H9 (cell line): ENCODE measurements at regions not wholly inside any gene's neighbourhood (a gene's known extent, or its start where the extent isn't known, plus 50 kb on each side); places are given as distances from the start of the nearest gene placed in this dataset.
A peak's percentile ranks its signal among the peaks of the same experiment; 100 is the strongest.

Experiments
- DNase-seq: peaks from one replicate; pipeline ENCODE4 v3.0.0-alpha.2; 2017
- H2AFZ ChIP-seq: one replicate; pipeline ENCODE4 v1.6.1; 2013; ENCODE audit warnings: mild to moderate bottlenecking, low read length, control low read depth, moderate library complexity
- H2AK5ac ChIP-seq: 2 replicates; pipeline ENCODE4 v1.6.1; 2013; ENCODE audit warnings: low read length, control low read depth, mixed read lengths; ENCODE audit not compliant: insufficient read length
- H2BK120ac ChIP-seq: one replicate; pipeline ENCODE4 v1.6.1; 2013; ENCODE audit warnings: low read depth, mild to moderate bottlenecking, low read length, control low read depth, inconsistent platforms; ENCODE audit not compliant: poor library complexity, severe bottlenecking
- H2BK12ac ChIP-seq: 2 replicates; pipeline ENCODE4 v1.6.1; 2013; ENCODE audit warnings: low read length, control low read depth, mixed read lengths, low read depth; ENCODE audit not compliant: insufficient read length
- H2BK15ac ChIP-seq: 2 replicates; pipeline ENCODE4 v1.6.1; 2013; ENCODE audit warnings: low read depth, low read length, control low read depth
- H2BK20ac ChIP-seq: one replicate; pipeline ENCODE4 v1.6.1; 2013; ENCODE audit warnings: low read depth, mild to moderate bottlenecking, low read length, control low read depth, inconsistent platforms; ENCODE audit not compliant: poor library complexity, severe bottlenecking
- H2BK5ac ChIP-seq: 2 replicates; pipeline ENCODE4 v1.6.1; 2013; ENCODE audit warnings: low read length, control low read depth, mixed read lengths; ENCODE audit not compliant: insufficient read length
- H3K14ac ChIP-seq: 2 replicates; pipeline ENCODE4 v1.6.1; 2013; ENCODE audit warnings: low read length, control low read depth; ENCODE audit not compliant: insufficient read depth
- H3K18ac ChIP-seq: 2 replicates; pipeline ENCODE4 v1.6.1; 2013; ENCODE audit warnings: low read depth, mild to moderate bottlenecking, mixed read lengths, low read length, control low read depth; ENCODE audit not compliant: insufficient read length
- H3K23ac ChIP-seq: 2 replicates; pipeline ENCODE4 v1.6.1; 2013; ENCODE audit warnings: low read length, control low read depth, mixed read lengths, low read depth; ENCODE audit not compliant: insufficient read length
- H3K23me2 ChIP-seq: 2 replicates; pipeline ENCODE4 v1.6.1; 2013; ENCODE audit warnings: low read depth, mild to moderate bottlenecking, mixed read lengths, low read length, control low read depth; ENCODE audit not compliant: insufficient read length, poor library complexity, severe bottlenecking
- H3K27ac ChIP-seq: 2 replicates; pipeline ENCODE4 v1.5.1; 2013; ENCODE audit warnings: low read length, control low read depth, mixed read lengths, low read depth; ENCODE audit not compliant: insufficient read length
- H3K27me3 ChIP-seq: 2 replicates; pipeline ENCODE4 v1.6.1; 2013; ENCODE audit warnings: low read length, control low read depth, inconsistent platforms; ENCODE audit not compliant: insufficient read depth
- H3K4ac ChIP-seq: 2 replicates; pipeline ENCODE4 v1.6.1; 2013; ENCODE audit warnings: low read depth, mild to moderate bottlenecking, control low read depth, inconsistent platforms, low read length, moderate library complexity
- H3K4me1 ChIP-seq: 2 replicates; pipeline ENCODE4 v1.6.1; 2013; ENCODE audit warnings: low read length, control low read depth, inconsistent platforms; ENCODE audit not compliant: insufficient read depth
- H3K4me2 ChIP-seq: 2 replicates; pipeline ENCODE4 v1.6.1; 2013; ENCODE audit warnings: low read length, control low read depth, mixed read lengths; ENCODE audit not compliant: insufficient read length, insufficient read depth
- H3K56ac ChIP-seq: 2 replicates; pipeline ENCODE4 v1.6.1; 2013; ENCODE audit warnings: low read depth, mild to moderate bottlenecking, mixed read lengths, low read length, control low read depth; ENCODE audit not compliant: insufficient read length
- H3K79me1 ChIP-seq: 2 replicates; pipeline ENCODE4 v1.6.1; 2013; ENCODE audit warnings: low read depth, mild to moderate bottlenecking, moderate library complexity, low read length, control low read depth, inconsistent platforms; ENCODE audit not compliant: insufficient read depth, poor library complexity, severe bottlenecking
- H3K79me2 ChIP-seq: 2 replicates; pipeline ENCODE4 v1.6.1; 2013; ENCODE audit warnings: low read length, control low read depth, inconsistent platforms; ENCODE audit not compliant: insufficient read depth
- H3K9ac ChIP-seq: 2 replicates; pipeline ENCODE4 v1.6.1; 2013; ENCODE audit warnings: low read length, control low read depth, mixed read lengths; ENCODE audit not compliant: insufficient read length; ENCODE audit errors: extremely low read depth
- H3K9me3 ChIP-seq: one replicate; pipeline ENCODE4 v1.6.1; 2013; ENCODE audit warnings: low read depth, low read length, inconsistent platforms; ENCODE audit not compliant: control insufficient read depth
- H3T11ph ChIP-seq: one replicate; pipeline ENCODE4 v1.6.1; 2013; ENCODE audit warnings: mild to moderate bottlenecking, low read length, control low read depth, inconsistent platforms
- H4K20me1 ChIP-seq: one replicate; pipeline ENCODE4 v1.6.1; 2013; ENCODE audit not compliant: control insufficient read depth, insufficient read length, insufficient read depth
- H4K5ac ChIP-seq: 2 replicates; pipeline ENCODE4 v1.6.1; 2013; ENCODE audit warnings: low read depth, mild to moderate bottlenecking, mixed read lengths, low read length, control low read depth; ENCODE audit not compliant: insufficient read length
- H4K8ac ChIP-seq: replicated peaks from 2 replicates; pipeline ENCODE4 v1.6.1; 2013; ENCODE audit warnings: low read length, control low read depth, mixed read lengths, low read depth; ENCODE audit not compliant: insufficient read length
- H4K91ac ChIP-seq: 2 replicates; pipeline ENCODE4 v1.6.1; 2013; ENCODE audit warnings: low read depth, mild to moderate bottlenecking, moderate library complexity, mixed read lengths, low read length, control low read depth; ENCODE audit not compliant: insufficient read length
- H3K27ac Mint-ChIP-seq, 3 experiments: 2 replicates in 2 of 3; 3 replicates in 1 of 3; pipeline ENCODE4 v1.8.0; 2020 to 2021; ENCODE audit warnings: mixed read lengths in 3 of 3, mild to moderate bottlenecking in 1 of 3, moderate library complexity in 1 of 3
- H3K27me3 Mint-ChIP-seq: 2 replicates; pipeline ENCODE4 v1.8.0; 2021; ENCODE audit warnings: low read depth, mild to moderate bottlenecking, moderate library complexity, mixed read lengths
- H3K36me3 Mint-ChIP-seq, 3 experiments: 2 replicates in 2 of 3; 3 replicates in 1 of 3; pipeline ENCODE4 v1.8.0; 2020 to 2021; ENCODE audit warnings: low read depth in 3 of 3, mixed read lengths in 3 of 3; ENCODE audit not compliant: insufficient read depth in 1 of 3
- H3K4me1 Mint-ChIP-seq, 2 experiments: 2 replicates each; pipeline ENCODE4 v1.8.0; 2020; ENCODE audit warnings: mixed read lengths in 2 of 2
- H3K4me3 Mint-ChIP-seq, 2 experiments: 2 replicates in 1 of 2; 3 replicates in 1 of 2; pipeline ENCODE4 v1.8.0; 2020 to 2021; ENCODE audit warnings: mild to moderate bottlenecking in 2 of 2, mixed read lengths in 2 of 2, moderate library complexity in 1 of 2
- H3K9me3 Mint-ChIP-seq, 2 experiments: 2 replicates in 1 of 2; 3 replicates in 1 of 2; pipeline ENCODE4 v1.8.0; 2020; ENCODE audit warnings: mild to moderate bottlenecking in 2 of 2, mixed read lengths in 2 of 2, moderate library complexity in 1 of 2
- WGBS: extraction: QIAGEN DNeasy Blood & Tissue Kit; methylation state at CpG from one replicate; pipeline ENCODE4 v1.1.7; 2013; ENCODE audit warnings: missing lambda C conversion rate, low lambda C conversion rate, mixed read lengths; ENCODE audit not compliant: insufficient read length; ENCODE audit errors: extremely low coverage; 5-methylcytosine and 5-hydroxymethylcytosine counted together
- TF ChIP-seq, protein P1 (sequence below): fragments of 200-600 bp; sonication (generic); conservative IDR thresholded peaks from 3 replicates; pipeline ENCODE4 v1.8.0; 2021; ENCODE audit warnings: antibody characterized with exemption, mild to moderate bottlenecking

- H3K79me2 ChIP-seq = no peaks in the 10 kb centered on the region
- H3K18ac ChIP-seq = no peak overlapping the region
- TF ChIP-seq, protein P1, sequence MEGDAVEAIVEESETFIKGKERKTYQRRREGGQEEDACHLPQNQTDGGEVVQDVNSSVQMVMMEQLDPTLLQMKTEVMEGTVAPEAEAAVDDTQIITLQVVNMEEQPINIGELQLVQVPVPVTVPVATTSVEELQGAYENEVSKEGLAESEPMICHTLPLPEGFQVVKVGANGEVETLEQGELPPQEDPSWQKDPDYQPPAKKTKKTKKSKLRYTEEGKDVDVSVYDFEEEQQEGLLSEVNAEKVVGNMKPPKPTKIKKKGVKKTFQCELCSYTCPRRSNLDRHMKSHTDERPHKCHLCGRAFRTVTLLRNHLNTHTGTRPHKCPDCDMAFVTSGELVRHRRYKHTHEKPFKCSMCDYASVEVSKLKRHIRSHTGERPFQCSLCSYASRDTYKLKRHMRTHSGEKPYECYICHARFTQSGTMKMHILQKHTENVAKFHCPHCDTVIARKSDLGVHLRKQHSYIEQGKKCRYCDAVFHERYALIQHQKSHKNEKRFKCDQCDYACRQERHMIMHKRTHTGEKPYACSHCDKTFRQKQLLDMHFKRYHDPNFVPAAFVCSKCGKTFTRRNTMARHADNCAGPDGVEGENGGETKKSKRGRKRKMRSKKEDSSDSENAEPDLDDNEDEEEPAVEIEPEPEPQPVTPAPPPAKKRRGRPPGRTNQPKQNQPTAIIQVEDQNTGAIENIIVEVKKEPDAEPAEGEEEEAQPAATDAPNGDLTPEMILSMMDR = no peak
- no peak overlapping the region for H4K8ac ChIP-seq
- H3K9me3 ChIP-seq = no peaks in the 10 kb centered on the region
- H4K20me1 ChIP-seq = no peaks in the 10 kb centered on the region
- H3K9ac ChIP-seq = no peak overlapping the region
- no peaks in the 10 kb centered on the region for H3K79me1 ChIP-seq
- DNase-seq = no peak
- H3K27me3 ChIP-seq = no peaks in the 10 kb centered on the region
- peak overlapping the region in 1 of 3 experiments; percentile 34; a peak in 1 of 7 replicates for H3K27ac Mint-ChIP-seq
- no peak overlapping the region for H3K27ac ChIP-seq
- H2AFZ ChIP-seq = no peak overlapping the region
- H3K36me3 Mint-ChIP-seq = peaks cover 2 to 4% (median 3%) of the 10 kb centered on the region in 3 experiments; a peak in 2 of 7 replicates
- H3T11ph ChIP-seq = no peak overlapping the region
- H4K5ac ChIP-seq = no peak overlapping the region
- H2BK120ac ChIP-seq = no peak overlapping the region
- H2BK5ac ChIP-seq = no peak overlapping the region
- H2BK12ac ChIP-seq = no peak overlapping the region
- H3K4me1 Mint-ChIP-seq = peaks cover 9 to 10% of the 10 kb centered on the region in 2 experiments
- no CpG with 5 or more reads among the region's 8 CpGs for WGBS
- H3K9me3 Mint-ChIP-seq = no peaks in the 10 kb centered on the region; a peak in 1 of 5 replicates
- no peak overlapping the region for H2AK5ac ChIP-seq
- no peak overlapping the region for H2BK20ac ChIP-seq
- H3K56ac ChIP-seq = no peak overlapping the region
- H3K4ac ChIP-seq = no peak overlapping the region
- no peak overlapping the region for H3K4me3 Mint-ChIP-seq
- no peaks in the 10 kb centered on the region for H3K23me2 ChIP-seq
- H3K4me1 ChIP-seq = no peaks in the 10 kb centered on the region
- peaks cover 8% of the 10 kb centered on the region for H3K27me3 Mint-ChIP-seq
- H3K14ac ChIP-seq = no peak overlapping the region
- no peak overlapping the region for H3K4me2 ChIP-seq
- H3K23ac ChIP-seq = no peak overlapping the region
- H4K91ac ChIP-seq = no peak overlapping the region
- H2BK15ac ChIP-seq = no peak overlapping the region
Observed at GRCh38 chr15:58249646-58250312, 111.6 kb downstream of the AQP9 start.
